COLO668 (cell line): ENCODE measurements at regions not wholly inside any gene's neighbourhood (a gene's known extent, or its start where the extent isn't known, plus 50 kb on each side); places are given as distances from the start of the nearest gene placed in this dataset.
"Not testable (repeated sequence)": the region's sequence is repeated elsewhere in the genome, so short reads cannot be mapped to it uniquely, and the experiment has no call there.

Experiments used
- DNase-seq: peaks from one replicate; lab custom pipeline; 2025; ENCODE audit not compliant: unreplicated experiment; lab: John Stamatoyannopoulos, UW

GRCh38 chr10:85293483-85293882, 965.1 kb downstream of the CCSER2 start:
- no peak for DNase-seq

- DNase-seq: no peak
Observed at GRCh38 chr10:85311613-85312337, 983.4 kb downstream of the CCSER2 start.

DNA sequence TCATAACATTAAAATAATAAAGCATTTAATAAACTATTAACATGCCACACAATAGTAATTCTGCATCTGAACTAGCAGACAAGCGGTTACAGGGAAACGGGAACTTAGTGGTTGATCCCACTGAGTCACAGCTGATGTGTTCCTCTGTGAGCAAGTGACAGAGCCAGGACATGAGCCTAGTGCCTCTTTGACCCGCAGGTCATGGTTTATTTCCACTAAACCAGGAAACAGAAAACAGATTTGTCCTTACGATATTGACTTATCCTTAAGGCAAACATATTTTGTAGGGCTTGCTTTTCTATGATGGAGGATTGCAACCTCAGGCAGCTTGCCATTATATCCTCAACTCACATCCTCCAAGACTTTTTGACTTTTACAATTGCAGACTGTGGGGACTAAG, 987.3 kb downstream of the CCSER2 start:
- DNase-seq: no peak

DNA sequence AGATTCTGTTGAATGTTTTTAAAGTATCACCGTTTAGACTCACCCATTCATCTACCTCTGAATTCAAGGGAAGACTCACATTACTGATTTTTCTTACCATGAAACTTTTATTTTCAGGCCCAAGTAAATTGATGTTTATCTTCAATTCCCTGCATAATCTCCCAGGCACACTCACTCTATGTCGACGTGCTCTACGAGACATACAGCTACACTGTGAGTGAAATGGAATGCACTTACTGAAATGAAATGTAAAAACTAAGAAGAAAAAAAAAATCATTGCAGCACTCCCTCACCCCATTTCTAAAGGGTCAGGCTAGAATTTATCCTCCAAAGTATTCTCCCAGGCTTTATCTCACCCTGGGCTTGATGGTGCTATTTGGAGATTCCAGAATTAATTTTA, 987.9 kb downstream of the CCSER2 start:
- no peak for DNase-seq

GRCh38 chr10:85317827-85318226, 989.4 kb downstream of the CCSER2 start:
- DNase-seq: no peak

DNA sequence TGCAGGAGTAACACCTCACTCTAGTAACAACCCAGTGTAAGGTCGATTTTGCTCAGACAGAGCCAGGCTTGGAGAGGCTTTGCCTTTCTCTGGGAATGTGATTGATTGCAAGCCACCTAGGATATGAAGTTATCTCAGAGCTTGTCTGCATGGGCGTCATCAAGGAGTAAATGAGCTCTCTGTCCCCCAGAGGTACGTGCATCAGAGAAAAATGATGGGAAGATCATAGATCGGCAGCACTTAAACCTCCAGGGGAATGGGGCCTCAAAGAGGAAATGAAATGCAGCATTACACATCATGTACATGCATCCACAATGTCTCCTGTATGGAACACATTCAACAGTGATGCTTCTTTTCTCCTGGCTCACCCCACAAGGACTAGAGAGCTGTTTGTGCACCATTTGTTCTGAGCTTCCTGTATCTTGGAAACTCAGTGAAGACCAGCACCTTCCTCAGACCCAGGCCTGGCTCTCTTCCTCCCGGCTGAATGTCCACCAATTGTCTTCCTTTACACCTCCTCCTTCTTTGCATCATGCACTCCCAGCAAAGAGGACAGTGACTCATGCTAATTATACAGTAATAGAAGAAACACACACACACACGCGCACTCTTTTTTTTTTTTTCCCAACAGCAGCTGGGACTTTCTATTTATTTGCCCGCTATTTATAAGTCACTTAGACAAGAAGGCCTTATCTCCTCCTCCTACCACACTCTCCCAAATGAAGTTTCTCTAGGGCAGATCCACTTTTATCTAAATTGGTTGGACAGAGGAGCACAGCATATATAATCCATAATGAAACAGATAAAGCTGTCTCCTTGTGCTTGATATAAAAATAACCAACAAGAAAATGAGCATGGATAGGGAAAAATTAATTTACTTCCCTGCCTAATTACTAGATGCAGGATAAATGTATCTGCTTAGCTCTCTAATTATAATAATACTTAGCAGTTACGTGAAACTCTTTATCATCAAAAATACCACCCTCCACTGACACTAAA, 990.7 kb downstream of the CCSER2 start:
- DNase-seq: peak; percentile 11

- DNase-seq: no peak
Observed at GRCh38 chr10:85319826-85320225, 991.4 kb downstream of the CCSER2 start.

DNA sequence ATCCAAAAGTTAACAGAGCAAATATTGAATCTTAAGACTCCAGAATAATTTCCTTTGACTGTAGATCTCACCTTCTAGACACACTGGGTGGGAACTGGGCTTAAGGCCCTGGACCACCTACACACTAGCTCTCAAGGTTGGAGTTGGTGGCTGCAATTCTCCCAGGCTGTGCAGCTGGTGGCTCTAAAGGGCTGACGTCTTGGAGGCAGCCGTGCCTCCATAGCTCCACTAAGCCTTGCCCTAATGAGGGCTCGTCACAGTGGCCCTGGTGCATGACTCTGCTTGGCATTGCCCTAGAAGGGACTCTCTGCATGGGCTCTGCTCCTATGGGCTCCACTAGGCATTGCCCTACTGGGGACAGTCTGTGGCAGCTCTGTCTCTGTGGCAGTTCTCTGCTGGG, 1005.2 kb downstream of the CCSER2 start:
- DNase-seq: no peak

GRCh38 chr10:85362401-85362800, 1004.2 kb downstream of the GRID1 start:
- DNase-seq: no peak

- DNase-seq: no peak
Observed at GRCh38 chr10:85377029-85377806, 989.4 kb downstream of the GRID1 start.

DNA sequence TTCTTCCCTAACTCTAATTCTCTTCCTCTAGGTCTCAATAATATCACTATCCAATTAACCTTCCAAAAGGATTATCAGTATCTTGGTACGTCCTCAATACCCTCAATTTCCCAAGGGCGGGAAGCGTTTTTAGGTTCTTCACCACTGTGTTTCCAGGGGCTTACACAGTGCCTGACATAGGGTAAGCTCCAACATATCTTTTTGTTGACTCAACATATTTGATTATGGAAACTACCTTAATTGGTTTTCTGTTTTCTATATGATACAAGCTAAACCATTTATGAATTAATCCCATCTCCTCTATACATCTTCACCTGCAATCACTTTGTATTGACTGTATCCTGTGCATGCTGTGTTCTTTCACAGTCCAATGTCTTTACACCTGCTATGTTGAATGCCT, 987.3 kb downstream of the GRID1 start:
- DNase-seq: no peak

DNA sequence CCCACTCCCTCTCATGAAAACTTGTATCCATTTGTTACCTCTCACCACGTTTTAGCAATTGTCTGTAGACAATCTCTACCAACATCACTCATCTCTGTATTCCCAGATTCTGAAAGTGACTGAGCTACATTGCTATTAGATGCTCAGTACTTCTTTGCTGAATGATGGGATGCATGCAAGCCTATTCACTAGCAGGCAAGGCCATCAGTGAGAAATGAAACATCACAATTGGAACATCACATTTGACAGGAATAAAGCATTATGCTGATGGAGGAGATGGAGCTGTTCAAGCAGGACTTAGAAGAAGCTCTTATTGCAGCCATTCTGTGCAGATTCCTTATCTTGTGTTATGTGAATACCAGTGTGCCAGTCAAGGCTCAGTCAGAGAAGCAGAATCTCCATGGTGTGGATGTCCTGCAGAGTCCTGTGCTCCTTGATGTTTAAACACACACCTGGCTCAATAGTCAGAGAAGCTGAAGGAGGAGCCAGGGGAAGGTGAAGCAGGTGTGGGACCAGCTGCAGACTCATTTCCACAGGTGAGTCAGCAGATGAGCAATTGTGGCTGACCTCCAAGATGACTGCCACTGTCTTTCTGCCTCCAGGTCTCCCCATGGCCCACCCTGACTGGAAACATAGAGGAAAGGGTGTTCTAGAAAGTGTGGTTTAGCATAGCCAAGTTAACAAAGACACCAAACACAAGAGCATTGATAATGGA, 965.5 kb downstream of the GRID1 start:
- peak; percentile 17 for DNase-seq

DNA sequence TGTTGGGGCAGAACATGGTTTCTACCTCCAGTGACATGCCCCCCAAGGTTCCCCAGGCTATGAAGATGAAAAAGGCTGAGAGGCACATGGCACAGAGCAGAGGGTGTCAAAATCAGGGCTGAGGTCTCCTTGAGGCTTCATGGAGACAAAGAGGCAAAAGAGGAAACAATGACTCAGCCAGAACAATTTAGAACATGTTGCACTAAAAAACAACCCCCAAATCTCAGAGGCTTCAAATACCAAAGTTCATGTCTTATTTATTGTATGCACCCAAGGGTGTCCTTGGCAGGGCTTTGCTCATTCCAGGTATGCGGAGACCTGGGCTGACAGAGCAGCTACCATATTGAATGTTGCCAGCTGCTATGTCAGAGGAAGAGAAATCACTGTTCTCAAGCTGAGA, 964.1 kb downstream of the GRID1 start:
- DNase-seq: no peak

DNA sequence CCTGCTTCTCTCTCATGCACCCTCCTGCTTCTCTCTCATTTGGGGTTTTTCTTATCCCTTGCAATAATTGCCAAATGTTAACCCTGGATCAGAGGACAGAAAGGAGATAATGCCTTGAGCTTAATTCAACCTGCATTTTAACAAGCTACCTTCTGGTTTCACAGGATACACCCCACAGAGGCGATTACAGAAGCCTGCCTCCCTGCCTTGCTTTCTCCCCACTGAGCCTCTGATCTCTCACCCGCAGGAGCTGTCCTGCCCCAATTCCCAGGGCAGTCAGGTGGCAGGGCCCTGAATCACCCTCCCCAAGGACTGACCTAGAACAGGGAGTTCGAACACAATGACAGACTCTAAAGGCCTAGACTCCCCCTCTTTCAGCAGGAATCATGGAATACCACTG, 959.5 kb downstream of the GRID1 start:
- no peak for DNase-seq

DNA sequence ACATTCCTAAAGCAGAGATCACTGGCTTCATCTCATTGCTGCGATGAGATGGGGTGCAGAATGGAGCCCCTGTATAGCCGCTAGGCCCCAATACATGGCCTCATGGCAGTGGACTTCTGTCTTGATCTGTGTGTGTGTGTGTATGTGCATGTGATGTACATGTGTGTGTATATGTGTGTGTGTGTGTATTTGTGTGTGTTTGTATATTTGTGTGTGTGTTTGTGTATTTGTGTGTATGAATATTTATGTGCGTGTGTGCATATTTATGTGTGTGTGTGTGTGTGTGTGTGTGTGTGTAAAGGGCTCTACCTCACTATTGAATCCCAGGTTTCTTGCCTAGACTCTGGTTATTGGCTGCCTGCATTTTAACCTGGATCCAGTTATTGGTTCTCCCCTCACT, 958.2 kb downstream of the GRID1 start:
- DNase-seq: no peak

- DNase-seq: not testable (repeated sequence)
Observed at GRCh38 chr10:85410586-85410985, 956.0 kb downstream of the GRID1 start.

DNA sequence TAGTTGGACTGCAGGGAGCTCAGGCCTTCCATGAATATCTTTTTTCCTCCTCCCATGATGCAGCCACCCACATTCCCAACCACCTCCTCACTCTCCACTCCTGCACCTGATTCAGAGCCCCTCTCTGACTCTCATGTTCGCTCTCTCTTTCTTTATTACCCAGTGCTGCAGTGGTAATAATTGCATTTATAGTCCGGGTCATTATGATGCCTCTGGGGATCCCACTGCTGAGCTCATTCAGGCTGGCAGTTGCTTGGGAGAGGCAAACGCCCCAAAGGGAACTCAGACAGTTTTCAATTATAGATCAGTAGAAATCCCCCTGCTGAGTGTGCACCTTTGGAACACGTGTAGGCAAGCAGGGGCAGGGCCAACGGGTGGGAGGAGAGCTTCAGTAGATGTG, 953.0 kb downstream of the GRID1 start:
- no peak for DNase-seq

GRCh38 chr10:85420501-85421191, 945.9 kb downstream of the GRID1 start:
- DNase-seq: no peak

DNA sequence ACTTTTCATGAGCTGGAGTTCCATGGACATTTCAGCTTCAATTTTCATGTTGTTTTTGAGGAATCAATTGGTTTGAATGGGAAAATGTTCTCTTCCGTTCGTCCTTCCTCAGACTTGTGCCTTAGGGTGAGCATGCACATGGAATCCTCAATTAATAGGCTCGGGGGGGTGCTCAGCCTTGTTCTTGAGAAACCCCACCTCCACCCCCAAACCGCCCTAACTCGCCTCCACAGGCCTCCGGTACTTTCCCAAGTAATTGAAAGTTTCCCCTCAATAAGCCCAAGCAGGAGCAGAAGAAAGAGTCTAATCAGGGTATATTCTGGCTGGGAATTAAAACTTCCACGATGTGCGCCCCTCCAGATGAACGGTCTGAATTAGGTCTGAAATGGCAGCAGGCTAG, 945.2 kb downstream of the GRID1 start:
- DNase-seq: no peak

DNA sequence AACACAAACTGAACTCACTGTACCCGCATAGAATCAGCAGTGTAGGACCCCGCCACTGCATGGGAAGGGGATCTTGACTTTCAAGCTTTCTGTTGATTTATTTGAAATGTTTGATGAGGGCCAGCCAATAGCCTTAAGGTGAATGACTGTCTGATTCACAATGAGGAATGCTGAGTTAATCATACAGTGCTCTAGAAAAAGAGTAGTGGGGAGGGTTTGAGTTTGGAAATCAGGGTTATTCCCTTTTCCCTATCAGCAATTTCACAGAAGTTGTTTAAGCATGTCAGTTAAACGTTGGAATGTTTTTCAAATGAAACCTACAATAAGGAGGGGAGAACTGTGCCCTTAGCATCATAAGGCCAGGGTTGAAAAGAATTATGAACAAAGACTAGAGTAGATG, 937.5 kb downstream of the GRID1 start:
- no peak for DNase-seq
